NT2/D1 (cell line): ENCODE measurements at regions not wholly inside any gene's neighbourhood (a gene's known extent, or its start where the extent isn't known, plus 50 kb on each side); places are given as distances from the start of the nearest gene placed in this dataset.

ENCODE experiments used
- DNase-seq: peaks from one replicate; pipeline ENCODE4 v3.0.0-alpha.2; 2011; ENCODE audit warnings: low read depth, low spot score
- H3K27me3 ChIP-seq: 2 replicates; pipeline ENCODE4 v1.6.0; 2011; ENCODE audit warnings: mild to moderate bottlenecking; ENCODE audit not compliant: insufficient read length, insufficient read depth
- H3K36me3 ChIP-seq: 2 replicates; pipeline ENCODE4 v1.6.1; 2011; ENCODE audit warnings: mild to moderate bottlenecking, low read length, mixed read lengths; ENCODE audit not compliant: insufficient read depth, insufficient read length
- H3K4me1 ChIP-seq: 2 replicates; pipeline ENCODE4 v1.5.1; 2011; ENCODE audit not compliant: insufficient read depth, insufficient read length
- H3K4me3 ChIP-seq: 2 replicates; pipeline ENCODE4 v1.5.1; 2011; ENCODE audit warnings: low read depth; ENCODE audit not compliant: insufficient read length
- H3K9ac ChIP-seq: 2 replicates; pipeline ENCODE4 v1.6.0; 2011; ENCODE audit warnings: low read depth; ENCODE audit not compliant: insufficient read length
- H3K9me3 ChIP-seq: 2 replicates; pipeline ENCODE4 v1.5.1; 2011; ENCODE audit warnings: mild to moderate bottlenecking, low read length; ENCODE audit not compliant: insufficient read depth
- SUZ12 ChIP-seq: IDR thresholded peaks from 2 replicates; pipeline ENCODE4 v1.6.1; 2011; ENCODE audit not compliant: insufficient read length, insufficient read depth; ENCODE audit errors: extremely low read depth
- YY1 ChIP-seq: IDR thresholded peaks from 2 replicates; pipeline ENCODE4 v1.6.1; 2011; ENCODE audit not compliant: insufficient read length, insufficient read depth
- ZNF274 ChIP-seq: IDR thresholded peaks from 2 replicates; pipeline ENCODE4 v1.6.1; 2011; ENCODE audit warnings: mild to moderate bottlenecking, low read depth, low read length

GRCh38 chr2:151197184-151198108 lies 64.2 kb downstream of the RBM43 start:
- no peaks in the 10 kb centered on the region for H3K4me1 ChIP-seq

GRCh38 chr2:151193576-151193975 lies 68.1 kb downstream of the RBM43 start:
- Histone ChIP-seq H3K4me1 (no peaks in the 10 kb centered on the region), H3K36me3 (no peaks in the 10 kb centered on the region), H3K9ac (no peak overlapping the region), H3K27me3 (no peaks in the 10 kb centered on the region), H3K4me3 (no peak overlapping the region), H3K9me3 (peaks cover 6% of the 10 kb centered on the region; the same call in 1 of the 2 replicates)
- DNase-seq, result no peak
- TF ChIP-seq YY1, result no peak
- TF ChIP-seq SUZ12, result no peak
- no peak for TF ChIP-seq ZNF274

More at GRCh38 chr2:151197184-151198108, 64.2 kb downstream of the RBM43 start:
- Histone ChIP-seq H3K36me3 (no peaks in the 10 kb centered on the region), H3K9me3 (peaks cover 6% of the 10 kb centered on the region; the same call in 1 of the 2 replicates), H3K27me3 (no peaks in the 10 kb centered on the region), H3K9ac (no peak overlapping the region), H3K4me3 (no peak overlapping the region)
- DNase-seq, result no peak
- TF ChIP-seq SUZ12, result no peak
- no peak for TF ChIP-seq YY1
- TF ChIP-seq ZNF274, result no peak

GRCh38 chr2:151192681-151193080 lies 69.0 kb downstream of the RBM43 start:
- Histone ChIP-seq H3K9me3 (peaks cover 1% of the 10 kb centered on the region; the same call in 1 of the 2 replicates), H3K36me3 (no peaks in the 10 kb centered on the region), H3K27me3 (no peaks in the 10 kb centered on the region), H3K4me3 (no peak overlapping the region), H3K4me1 (no peaks in the 10 kb centered on the region), H3K9ac (no peak overlapping the region)
- TF ChIP-seq SUZ12, result no peak
- no peak for TF ChIP-seq ZNF274
- TF ChIP-seq YY1, result no peak
- DNase-seq, result no peak

- Histone ChIP-seq H3K27me3 (no peaks in the 10 kb centered on the region), H3K4me1 (no peaks in the 10 kb centered on the region), H3K9ac (no peak overlapping the region), H3K4me3 (no peak overlapping the region), H3K36me3 (no peaks in the 10 kb centered on the region), H3K9me3 (no peaks in the 10 kb centered on the region)
- TF ChIP-seq SUZ12 (no peak), YY1 (no peak), ZNF274 (no peak)
- DNase-seq, result no peak
Observed at GRCh38 chr2:151191001-151191400, 70.7 kb downstream of the RBM43 start.

GRCh38 chr2:151189125-151189524 lies 72.5 kb downstream of the RBM43 start:
- H3K4me3 ChIP-seq, result no peak overlapping the region
- H3K36me3 ChIP-seq, result no peaks in the 10 kb centered on the region
- H3K9ac ChIP-seq, result no peak overlapping the region
- H3K9me3 ChIP-seq, result no peaks in the 10 kb centered on the region
- no peak for DNase-seq
- TF ChIP-seq YY1, result no peak
- TF ChIP-seq ZNF274, result no peak
- no peak for TF ChIP-seq SUZ12
- H3K27me3 ChIP-seq, result no peaks in the 10 kb centered on the region
- H3K4me1 ChIP-seq, result no peaks in the 10 kb centered on the region

- DNase-seq, result no peak
- no peaks in the 10 kb centered on the region for H3K36me3 ChIP-seq
- TF ChIP-seq SUZ12, result no peak
- TF ChIP-seq ZNF274, result no peak
- TF ChIP-seq YY1, result no peak
- H3K4me3 ChIP-seq, result no peak overlapping the region
- H3K9me3 ChIP-seq, result no peaks in the 10 kb centered on the region
- no peaks in the 10 kb centered on the region for H3K27me3 ChIP-seq
- no peak overlapping the region for H3K9ac ChIP-seq
- H3K4me1 ChIP-seq, result no peaks in the 10 kb centered on the region
Observed at GRCh38 chr2:151186011-151186410, 75.7 kb downstream of the RBM43 start.
